Endometrial microvascular endothelial cells (primary cell): ENCODE measurements at regions not wholly inside any gene's neighbourhood (a gene's known extent, or its start where the extent isn't known, plus 50 kb on each side); places are given as distances from the start of the nearest gene placed in this dataset.
"Not testable (repeated sequence)": the region's sequence is repeated elsewhere in the genome, so short reads cannot be mapped to it uniquely, and the experiment has no call there.

Experiments
- in situ Hi-C: cut with HindIII; loops from 2 replicates; pipeline ENCODE4 v1.10.0; 2017; ENCODE audit warnings: low sequenced_read_pairs, low pct_unique_long_range_greater_than_20kb; ENCODE audit errors: inconsistent ontology term

DNA sequence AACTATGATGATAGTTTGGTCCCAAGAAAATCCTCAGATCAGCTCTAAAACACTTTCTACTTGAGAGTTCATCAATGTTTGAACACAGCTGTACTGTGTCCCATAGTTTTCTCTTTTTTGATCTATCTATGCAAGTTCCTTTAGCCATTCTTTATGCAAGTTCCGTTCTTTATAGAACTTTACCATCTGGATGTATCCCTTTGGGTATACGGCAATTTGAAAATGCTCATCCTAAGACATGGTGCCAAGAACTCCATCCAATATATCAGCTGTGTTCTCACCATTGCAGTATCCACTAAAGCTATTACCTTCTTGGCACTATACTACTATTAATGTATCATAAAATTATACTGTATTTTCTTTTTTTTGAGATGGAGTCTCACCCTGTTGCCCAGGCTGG is 276.9 kb downstream of the NOVA1 start:
- in situ Hi-C loops, result no loop called here

DNA sequence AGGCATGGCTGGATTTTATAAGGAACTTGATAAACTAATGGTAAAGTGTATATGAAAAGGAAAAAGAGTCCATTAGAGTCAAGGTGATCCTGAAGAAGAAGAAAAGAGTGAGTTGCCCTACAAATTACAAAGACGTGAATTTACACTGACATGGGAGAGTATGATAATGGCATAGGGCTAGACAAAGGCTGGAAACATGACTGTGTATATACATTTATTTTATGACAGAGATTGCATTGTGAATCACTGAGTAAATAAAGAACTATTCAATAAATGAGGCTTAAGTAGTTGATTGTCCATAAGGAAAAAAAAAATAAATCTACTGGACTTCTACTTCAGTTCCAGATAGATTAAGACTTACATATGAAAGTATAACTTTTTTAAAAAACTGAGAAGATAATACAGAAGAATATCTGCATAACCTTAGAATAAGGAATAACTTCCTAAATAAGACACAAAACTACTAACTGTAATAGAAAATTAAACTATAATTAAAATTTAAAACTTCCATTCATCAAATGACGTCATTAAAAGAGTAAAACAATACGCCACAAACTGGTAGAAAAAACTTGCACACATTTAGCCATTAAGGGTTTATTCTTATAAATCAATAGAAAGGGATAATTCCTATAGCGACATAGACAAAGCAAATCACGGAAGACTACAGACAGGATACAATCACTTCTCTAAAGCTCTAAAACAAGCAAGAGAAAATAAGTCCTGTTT is 278.5 kb downstream of the NOVA1 start:
- in situ Hi-C loops, result no loop called here

DNA sequence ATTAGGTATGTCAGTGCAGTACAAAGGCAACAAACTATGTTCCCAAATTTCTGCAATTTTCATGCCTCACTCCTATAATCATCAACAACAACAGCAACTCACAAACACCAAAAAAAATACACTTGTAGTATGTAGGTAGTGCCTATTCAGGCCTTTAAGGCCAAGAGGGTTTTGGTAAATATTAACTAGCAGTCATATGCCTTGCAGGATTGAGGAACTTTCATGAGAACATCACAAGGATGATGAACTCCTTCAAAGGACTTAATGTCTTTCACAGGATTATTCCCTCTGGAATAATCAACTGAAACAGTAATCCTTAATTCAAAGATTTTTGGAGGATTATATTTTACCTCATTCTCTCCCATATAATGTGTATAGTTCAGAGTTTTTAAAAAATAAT is 293.8 kb downstream of the NOVA1 start:
- in situ Hi-C loops, result no loop called here

DNA sequence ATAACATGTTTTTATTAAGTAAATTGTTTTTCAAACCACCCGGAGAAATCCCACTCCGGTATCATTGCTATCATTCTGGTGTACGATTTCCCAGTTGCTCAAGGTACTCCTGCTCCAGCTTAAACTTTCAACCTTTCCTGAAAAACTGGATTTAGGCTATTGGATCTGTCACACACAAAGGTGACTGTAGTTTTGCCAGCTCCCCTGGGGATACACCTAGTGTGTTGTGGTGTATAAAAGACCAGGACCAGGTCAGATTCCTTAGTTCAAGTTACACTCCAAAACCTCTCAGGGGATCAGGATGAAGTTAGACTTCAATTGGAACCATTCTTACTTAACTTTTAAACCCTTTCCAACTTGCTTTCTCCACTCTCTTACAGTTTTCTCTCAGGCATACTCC is 303.9 kb downstream of the NOVA1 start:
- in situ Hi-C loops, result no loop called here

DNA sequence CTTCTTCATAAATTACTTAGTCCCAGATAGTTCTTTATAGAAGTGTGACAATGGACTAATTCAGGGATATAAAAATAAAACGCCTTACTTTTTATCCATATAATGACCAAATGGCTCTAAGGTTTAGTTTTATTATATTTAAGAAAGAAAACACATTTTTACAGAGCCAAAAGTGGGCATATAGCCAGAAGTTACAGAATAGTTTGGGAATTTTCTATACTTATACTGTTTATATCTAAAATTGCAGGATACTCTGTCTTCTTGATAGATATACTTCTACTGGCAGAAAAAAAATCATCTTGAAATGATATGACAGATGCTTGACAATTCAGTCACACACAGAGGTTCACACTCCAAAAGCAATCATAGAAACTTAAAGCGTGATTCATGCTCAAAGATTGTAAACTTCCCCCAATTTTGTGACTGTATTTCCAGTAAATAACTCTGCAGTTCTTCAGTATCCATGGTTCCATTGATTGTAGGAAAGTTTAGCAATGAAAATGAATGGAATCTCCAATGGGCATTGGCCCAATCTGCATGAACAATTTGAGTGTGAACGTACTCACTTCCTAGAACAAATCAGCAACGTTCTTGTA is 307.8 kb downstream of the NOVA1 start:
- in situ Hi-C loops, result no loop called here

DNA sequence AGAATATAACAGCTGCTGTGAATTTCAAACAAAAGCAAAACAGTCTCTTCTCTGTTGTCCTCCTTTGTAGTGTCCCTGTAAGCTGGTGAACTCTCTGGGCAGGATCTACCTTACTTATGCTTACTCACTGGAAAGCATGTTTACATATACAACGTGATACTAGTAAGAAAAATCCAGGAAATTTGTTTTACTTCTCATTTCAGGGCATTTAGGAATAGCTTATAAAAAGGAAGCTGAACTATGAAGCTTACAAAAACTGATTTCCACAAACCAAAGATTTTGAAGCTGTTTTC is 311.0 kb downstream of the NOVA1 start:
- in situ Hi-C loops, result no loop called here

DNA sequence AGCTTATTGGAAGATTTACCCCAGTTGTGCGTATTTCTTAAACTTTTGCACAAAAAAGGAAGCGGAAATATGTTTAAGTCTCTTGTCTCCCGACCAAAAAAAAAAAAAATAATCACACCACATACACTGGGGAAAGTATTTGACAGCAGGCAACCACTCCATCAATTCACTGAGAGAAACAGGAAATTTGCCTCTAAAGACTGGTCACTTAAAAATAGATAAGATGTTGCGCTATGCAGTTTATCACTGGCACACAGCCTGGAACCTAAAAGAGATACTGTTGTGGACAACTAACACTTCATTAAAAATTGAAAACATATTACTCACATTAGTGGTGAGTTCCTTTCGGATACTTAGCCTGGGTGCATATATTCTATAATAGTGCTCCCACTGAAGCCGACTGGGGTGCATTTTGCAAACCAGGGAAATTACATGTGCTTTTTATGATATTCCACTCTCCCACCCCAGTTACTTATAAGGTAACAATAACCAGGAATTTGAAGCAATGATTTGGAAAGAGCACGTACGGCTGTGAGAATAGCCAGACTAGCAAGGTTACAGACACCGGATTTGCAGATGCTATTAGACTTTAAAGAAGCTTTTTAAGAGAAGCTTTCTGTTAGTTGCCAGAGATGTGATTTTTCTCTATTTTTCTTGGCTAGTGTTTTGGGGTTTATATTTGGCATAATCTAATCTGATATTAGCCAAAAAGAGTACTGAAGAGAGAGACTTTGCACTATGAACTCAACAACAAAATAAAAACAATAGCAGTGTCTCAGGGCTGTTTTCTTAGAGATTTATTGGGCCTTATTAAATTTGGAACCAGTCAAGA is 311.5 kb downstream of the NOVA1 start:
- in situ Hi-C loops, result no loop called here

DNA sequence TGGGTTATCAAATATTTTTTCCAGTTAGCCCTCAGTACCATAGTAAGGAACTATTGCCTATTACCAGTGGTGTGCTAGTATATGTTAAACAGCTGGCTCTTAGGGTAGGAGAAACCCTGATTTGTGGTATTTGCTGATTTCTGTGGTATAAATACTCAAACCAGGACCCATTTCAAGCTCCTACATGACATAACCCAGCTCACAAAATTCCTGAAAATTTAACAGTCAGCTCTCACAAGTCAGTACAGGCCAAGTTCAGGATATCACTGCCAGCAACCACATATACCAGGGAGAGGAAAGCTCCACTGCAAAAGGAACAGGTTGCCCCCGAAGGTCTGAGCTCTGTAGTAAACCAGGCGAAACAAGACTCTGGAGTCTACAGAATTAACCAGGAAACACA is 315.3 kb downstream of the NOVA1 start:
- in situ Hi-C loops, result no loop called here

DNA sequence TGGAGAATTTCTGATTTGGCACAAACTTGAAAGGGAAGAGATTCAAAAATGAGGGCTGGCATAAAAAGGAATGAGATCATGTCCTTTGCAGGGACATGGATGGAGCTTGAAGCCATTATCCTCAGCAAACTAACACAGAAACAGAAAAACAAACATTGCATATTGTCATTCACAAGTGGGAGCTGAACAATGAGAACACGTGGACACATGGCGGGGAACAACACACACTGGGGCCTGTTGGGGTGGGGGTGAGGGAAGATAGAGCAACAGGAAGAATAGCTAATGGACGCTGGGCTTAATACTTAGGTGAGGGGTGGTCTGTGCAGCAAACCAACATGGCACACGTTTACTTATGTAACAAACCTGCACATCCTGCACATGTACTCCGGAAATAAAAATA is 315.8 kb downstream of the NOVA1 start:
- in situ Hi-C loops, result not testable (repeated sequence)

DNA sequence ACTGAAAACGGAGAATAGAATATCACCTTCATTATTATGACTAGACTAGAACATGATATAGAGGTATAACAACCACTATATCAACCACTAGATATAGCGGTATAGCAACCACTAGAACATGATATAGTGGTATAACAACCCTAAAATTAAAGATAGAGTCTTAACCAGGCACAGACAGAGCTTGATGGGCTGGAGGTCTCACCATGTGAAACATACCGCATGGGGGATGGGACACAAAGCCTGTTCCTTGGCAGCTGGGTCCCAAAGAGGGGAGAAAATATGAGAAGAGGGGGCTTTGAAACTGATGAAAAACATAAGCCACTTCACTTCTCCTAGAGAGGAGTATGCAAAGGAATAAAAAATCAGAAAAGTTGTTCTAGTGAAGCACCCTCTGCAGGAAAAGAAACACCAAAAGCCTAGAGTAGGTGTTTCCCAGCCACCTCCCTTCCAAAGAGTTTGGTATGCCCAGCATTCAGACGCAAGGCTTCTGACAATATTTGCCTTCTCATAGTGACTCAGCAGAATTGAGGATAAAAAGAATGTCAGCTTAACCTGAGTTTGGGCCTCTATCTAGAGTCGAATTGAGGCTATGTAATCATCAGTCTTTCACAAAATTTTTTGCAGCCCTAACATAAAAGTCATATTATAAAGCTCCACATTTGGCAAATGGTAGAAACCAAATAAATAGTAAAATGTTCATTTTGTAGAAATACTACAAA is 316.4 kb downstream of the NOVA1 start:
- in situ Hi-C loops, result no loop called here

DNA sequence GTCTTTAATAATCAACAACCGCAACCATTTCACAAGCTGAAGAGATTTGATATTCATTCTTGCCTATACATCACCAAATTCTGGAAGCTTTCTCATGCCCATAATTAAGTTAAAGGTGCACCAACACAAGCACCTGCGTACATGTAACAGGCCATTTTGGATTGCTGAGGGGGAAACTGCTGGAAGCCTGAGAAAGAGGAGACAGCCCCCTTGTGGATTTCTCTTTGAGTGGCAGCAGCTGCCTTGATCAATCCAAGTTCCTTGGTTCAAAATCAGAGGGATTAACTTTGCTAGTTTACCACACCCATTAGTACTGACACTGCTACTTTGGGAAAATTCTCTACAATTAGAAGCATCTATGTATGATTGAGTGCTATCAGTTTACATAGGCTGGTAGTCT is 321.1 kb downstream of the NOVA1 start:
- in situ Hi-C loops, result no loop called here

DNA sequence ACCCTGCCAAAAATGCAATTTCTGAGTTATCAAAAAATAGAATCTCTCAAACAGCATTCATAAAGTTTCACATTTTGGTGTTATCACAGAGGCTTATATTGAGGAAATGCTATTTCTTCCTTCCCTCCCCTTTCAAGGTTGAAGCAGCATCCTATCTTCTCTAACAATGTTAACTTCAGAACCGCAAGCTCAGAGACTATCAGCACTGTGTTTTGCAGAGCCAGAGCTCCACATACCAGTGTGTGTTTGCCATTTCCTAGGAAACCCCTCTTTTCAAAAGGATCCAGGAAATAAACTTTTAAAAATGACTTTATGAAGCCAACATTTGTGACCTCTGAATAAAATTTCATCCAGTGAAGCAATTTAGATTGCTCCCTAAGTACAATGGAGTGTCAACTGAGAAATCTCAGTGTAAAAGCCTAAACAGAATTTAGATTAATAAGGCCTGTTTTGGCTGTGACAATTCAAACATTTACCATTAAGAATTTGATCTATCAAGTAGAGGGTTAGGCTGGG is 332.6 kb downstream of the NOVA1 start:
- in situ Hi-C loops, result no loop called here

DNA sequence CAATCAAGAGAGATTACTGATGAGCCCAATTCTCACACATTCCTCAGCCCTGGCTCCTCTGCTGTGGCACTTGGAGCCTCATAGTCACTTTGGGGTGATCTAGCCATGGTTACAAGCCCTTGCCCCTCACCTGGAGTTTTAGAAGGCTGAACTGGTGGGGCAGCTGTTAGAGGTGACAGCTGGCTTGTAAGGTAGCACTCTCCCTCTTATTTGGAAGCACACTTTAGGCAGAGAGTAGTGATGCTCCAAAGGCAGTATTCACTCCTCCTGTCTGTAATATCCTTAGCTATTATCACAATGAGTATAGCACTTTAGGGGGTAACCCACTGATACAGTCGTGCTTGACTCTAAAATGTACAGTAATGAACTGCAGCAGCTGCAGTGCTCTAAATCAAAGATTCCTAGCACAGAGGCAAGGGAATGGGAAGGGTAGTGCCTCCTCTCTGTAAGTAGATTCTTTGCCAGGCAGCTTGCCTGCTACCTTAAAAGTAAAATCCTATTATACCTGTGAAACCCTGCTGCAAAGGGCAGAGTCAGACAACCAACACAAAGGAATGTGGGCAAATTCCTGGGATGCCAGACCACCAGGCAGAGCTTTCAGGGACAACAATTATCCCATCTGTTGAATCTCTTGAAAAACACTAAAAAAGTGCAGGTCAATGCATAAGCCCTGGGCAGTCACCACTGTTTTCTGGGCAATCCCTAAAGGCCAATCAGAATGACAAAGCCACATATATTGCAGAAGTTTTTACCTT is 336.3 kb downstream of the NOVA1 start:
- in situ Hi-C loops, result no loop called here

DNA sequence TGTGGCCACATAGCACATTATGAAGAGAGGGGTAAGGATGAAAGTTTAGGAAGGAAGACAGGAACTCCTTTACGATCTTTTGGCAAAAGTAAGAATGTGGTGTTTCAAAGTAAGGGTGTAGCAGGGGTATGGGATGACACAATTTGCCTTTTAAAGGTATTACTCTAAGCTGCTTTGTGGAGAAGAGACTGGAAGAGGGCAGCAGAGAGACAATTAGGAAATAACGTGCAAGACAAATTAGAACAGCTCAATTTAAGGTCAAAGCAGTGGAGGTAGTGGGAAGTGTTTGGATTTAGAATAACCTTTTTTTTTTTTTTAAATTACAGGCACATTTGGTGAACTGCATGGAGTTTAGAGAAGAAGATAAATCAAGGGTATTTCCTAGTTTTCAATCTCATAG is 342.6 kb downstream of the NOVA1 start:
- in situ Hi-C loops, result no loop called here

DNA sequence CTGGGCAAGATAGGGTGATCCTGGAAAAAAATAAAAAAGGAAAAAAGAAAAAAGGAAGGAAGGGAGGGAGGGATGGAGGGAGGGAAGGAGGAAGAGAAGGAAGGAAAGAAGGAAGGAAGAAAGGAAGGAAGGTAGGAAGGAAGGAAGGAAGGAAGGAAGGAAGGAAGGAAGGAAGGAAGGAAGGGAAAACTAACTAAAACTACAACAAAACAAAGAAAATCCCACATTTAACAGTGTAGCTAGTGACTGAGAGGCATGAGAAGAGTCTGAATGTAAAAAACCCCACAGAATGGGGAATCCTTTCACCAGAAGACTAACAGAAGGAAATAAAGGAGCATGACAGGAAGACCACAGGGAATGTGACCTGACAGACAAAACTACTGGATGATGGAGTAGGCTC is 345.7 kb downstream of the NOVA1 start:
- in situ Hi-C loops, result no loop called here

DNA sequence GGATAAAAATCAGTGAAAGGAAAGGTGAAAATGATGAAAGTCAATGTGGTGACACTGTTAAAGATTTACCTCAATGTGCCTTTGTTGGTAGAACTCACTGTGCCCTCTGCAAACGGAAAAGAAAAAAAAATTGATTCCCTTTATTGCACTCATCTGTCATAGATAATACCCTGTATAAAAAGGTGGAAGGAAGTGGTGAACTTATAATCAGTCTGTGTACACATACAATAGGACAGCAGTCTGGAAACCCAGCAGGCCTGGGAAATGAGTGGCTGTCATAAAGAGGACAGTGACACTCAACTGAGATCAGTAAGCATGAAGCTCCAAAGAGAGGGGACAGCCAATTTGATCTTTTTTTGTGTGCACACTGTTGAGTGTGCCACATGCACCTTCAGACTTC is 364.7 kb downstream of the NOVA1 start:
- in situ Hi-C loops, result no loop called here

DNA sequence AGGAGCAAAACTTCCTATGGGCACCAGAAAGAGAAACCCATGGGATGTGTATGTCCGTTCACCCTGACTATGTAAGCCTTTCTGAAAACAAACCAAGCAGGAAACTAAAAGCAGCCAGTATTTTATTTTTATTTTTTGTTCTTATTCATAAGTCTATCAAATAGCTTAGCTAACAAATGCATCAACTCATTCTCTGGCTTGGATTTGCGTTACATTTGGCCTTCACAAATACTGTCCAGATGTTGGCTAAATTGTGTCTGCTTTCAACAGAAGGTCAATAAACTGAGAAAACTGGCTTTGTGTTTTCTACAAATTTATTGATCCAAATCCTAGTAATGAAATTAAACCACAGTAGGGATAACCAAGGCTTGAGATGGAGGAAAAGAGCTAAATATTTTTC is 379.0 kb downstream of the NOVA1 start:
- in situ Hi-C loops, result no loop called here

DNA sequence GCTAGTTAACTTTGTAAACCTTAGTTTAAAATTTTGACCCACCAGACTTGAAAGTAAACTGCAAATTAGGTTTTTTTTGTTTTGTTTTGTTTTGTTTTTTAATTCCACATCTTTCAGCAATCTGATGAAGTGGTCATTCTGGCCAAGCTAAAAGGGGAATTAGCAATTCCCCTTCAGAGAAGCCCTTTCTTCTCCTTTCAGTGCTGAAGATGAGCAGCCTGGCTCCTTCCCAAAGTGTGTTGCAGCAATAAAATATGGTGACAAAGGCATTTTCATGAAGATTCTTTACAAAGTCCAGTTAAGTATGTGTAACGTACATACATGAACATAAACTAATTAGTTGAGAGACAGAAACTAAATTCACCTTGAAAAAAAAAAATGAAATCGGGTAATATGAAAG is 380.1 kb downstream of the NOVA1 start:
- in situ Hi-C loops, result no loop called here

DNA sequence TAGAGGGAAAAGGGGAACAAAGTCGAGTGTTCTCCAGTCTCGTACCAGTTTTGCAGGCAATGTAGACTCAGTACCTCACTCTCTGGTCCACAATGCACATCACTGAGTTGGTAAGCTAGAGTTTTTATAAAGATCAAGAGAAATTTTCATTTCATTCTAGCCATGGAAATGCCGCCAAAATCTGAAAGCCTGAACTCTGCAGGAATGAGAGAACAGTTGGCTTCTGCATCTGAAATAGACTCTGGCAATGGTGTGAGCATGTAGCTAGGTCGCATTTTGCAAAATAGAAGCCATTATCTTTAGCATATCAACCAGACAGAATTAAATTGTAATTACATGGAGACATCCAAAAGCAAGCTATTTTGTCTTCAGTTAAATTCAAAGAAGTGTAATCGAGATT is 381.0 kb downstream of the NOVA1 start:
- in situ Hi-C loops, result no loop called here
